GM23338 (cell line): ENCODE measurements at regions not wholly inside any gene's neighbourhood (a gene's known extent, or its start where the extent isn't known, plus 50 kb on each side); places are given as distances from the start of the nearest gene placed in this dataset.
A peak's percentile ranks its signal among the peaks of the same experiment; 100 is the strongest.

ENCODE experiments used
- ATAC-seq: fragments of 200-7000 bp; cut with Tn5 transposase; 3 replicates; pipeline ENCODE4 v1.9.1; 2020
- DNase-seq: peaks from one replicate; pipeline ENCODE4 v3.0.0-alpha.2; 2015; ENCODE audit warnings: low spot score
- H2AFZ ChIP-seq: fragments of 200-600 bp; sonication (generic); 2 replicates; pipeline ENCODE4 v1.8.0; 2016; ENCODE audit warnings: antibody characterized with exemption, mild to moderate bottlenecking, moderate library complexity
- H3F3A ChIP-seq: fragments of 200-600 bp; sonication (generic); replicated peaks from 2 replicates; pipeline ENCODE4 v1.8.0; 2017; ENCODE audit warnings: antibody characterized with exemption, mixed run types, low read depth
- H3K27ac ChIP-seq: fragments of 200-600 bp; sonication (generic); 2 replicates; pipeline ENCODE4 v1.6.1; 2016; ENCODE audit warnings: low read depth
- H3K27me3 ChIP-seq: fragments of 200-600 bp; sonication (generic); 2 replicates; pipeline ENCODE4 v1.8.0; 2016; ENCODE audit warnings: mild to moderate bottlenecking, mixed run types, moderate library complexity; ENCODE audit not compliant: insufficient read depth
- H3K36me3 ChIP-seq: fragments of 200-600 bp; sonication (generic); 2 replicates; pipeline ENCODE4 v1.8.0; 2016; ENCODE audit warnings: mild to moderate bottlenecking; ENCODE audit not compliant: insufficient read depth
- H3K4me1 ChIP-seq: fragments of 200-600 bp; sonication (generic); 2 replicates; pipeline ENCODE4 v1.8.0; 2016; ENCODE audit warnings: mild to moderate bottlenecking, moderate library complexity; ENCODE audit not compliant: insufficient read depth
- H3K4me2 ChIP-seq: fragments of 200-600 bp; sonication (generic); 2 replicates; pipeline ENCODE4 v1.7.1; 2017; ENCODE audit warnings: mixed run types
- H3K4me3 ChIP-seq: fragments of 200-600 bp; sonication (generic); 2 replicates; pipeline ENCODE4 v1.6.1; 2016; ENCODE audit warnings: mixed run types
- H3K79me2 ChIP-seq: fragments of 200-600 bp; sonication (generic); replicated peaks from 2 replicates; pipeline ENCODE4 v1.8.0; 2017; ENCODE audit warnings: mild to moderate bottlenecking; ENCODE audit not compliant: insufficient read depth
- H3K9me2 ChIP-seq: fragments of 200-600 bp; sonication (generic); 2 replicates; pipeline ENCODE4 v1.8.0; 2017; ENCODE audit not compliant: insufficient read depth
- H4K20me1 ChIP-seq: fragments of 200-600 bp; sonication (generic); replicated peaks from 2 replicates; pipeline ENCODE4 v1.8.0; 2017; ENCODE audit warnings: mild to moderate bottlenecking; ENCODE audit not compliant: insufficient read depth
- H3K27ac Mint-ChIP-seq: 2 replicates; pipeline ENCODE4 v1.8.0; 2020; ENCODE audit warnings: inconsistent platforms, mild to moderate bottlenecking, moderate library complexity, mixed read lengths
- H3K27me3 Mint-ChIP-seq: 3 replicates; pipeline ENCODE4 v1.8.0; 2022; ENCODE audit warnings: low read depth, mild to moderate bottlenecking, moderate library complexity, mixed read lengths, inconsistent platforms; ENCODE audit not compliant: insufficient read depth, poor library complexity
- H3K36me3 Mint-ChIP-seq: 3 replicates; pipeline ENCODE4 v1.8.0; 2021; ENCODE audit warnings: low read depth, mild to moderate bottlenecking, inconsistent platforms, moderate library complexity, mixed read lengths
- H3K4me1 Mint-ChIP-seq: 3 replicates; pipeline ENCODE4 v1.8.0; 2020; ENCODE audit warnings: mild to moderate bottlenecking, inconsistent platforms, mixed read lengths
- H3K4me3 Mint-ChIP-seq: 3 replicates; pipeline ENCODE4 v1.8.0; 2021; ENCODE audit warnings: moderate library complexity, mild to moderate bottlenecking, inconsistent platforms, mixed read lengths
- H3K9me3 Mint-ChIP-seq: 3 replicates; pipeline ENCODE4 v1.8.0; 2020; ENCODE audit warnings: moderate library complexity, mild to moderate bottlenecking, inconsistent platforms, mixed read lengths
- EZH2 ChIP-seq: fragments of 200-600 bp; sonication (generic); IDR thresholded peaks from one replicate; pipeline ENCODE4 v1.8.0; 2017; ENCODE audit warnings: antibody characterized with exemption, mild to moderate bottlenecking, low read depth; ENCODE audit not compliant: unreplicated experiment
- EZH2phosphoT487 ChIP-seq: fragments of 200-600 bp; sonication (generic); IDR thresholded peaks from one replicate; pipeline ENCODE4 v1.8.1; 2018; ENCODE audit warnings: antibody characterized with exemption; ENCODE audit not compliant: unreplicated experiment
- JUNB ChIP-seq: IDR thresholded peaks from one replicate; pipeline ENCODE4 v1.6.1; 2016; ENCODE audit warnings: antibody characterized with exemption; ENCODE audit not compliant: unreplicated experiment
- POLR2AphosphoS5 ChIP-seq: IDR thresholded peaks from 2 replicates; pipeline ENCODE4 v1.6.1; 2016; ENCODE audit warnings: antibody characterized with exemption, low read depth
- REST ChIP-seq: IDR thresholded peaks from one replicate; pipeline ENCODE4 v1.6.1; 2018; ENCODE audit warnings: antibody characterized with exemption; ENCODE audit not compliant: unreplicated experiment
- STAT1 ChIP-seq: IDR thresholded peaks from one replicate; pipeline ENCODE4 v1.6.1; 2016; ENCODE audit warnings: antibody characterized with exemption; ENCODE audit not compliant: unreplicated experiment
- ZNF331 ChIP-seq: fragments of 250-450 bp; sonication (Bioruptor Pico); IDR thresholded peaks from 2 replicates; pipeline ENCODE4 v1.5.0; 2020; ENCODE audit warnings: low read depth, mild to moderate bottlenecking, moderate library complexity
- ZNF462 ChIP-seq: fragments of 250-450 bp; sonication (Bioruptor Pico); IDR thresholded peaks from 2 replicates; pipeline ENCODE4 v1.5.0; 2020; ENCODE audit warnings: mild to moderate bottlenecking, moderate library complexity

GRCh38 chr13:47859165-47859564, 141.9 kb downstream of the SUCLA2 start:
- no peaks in the 10 kb centered on the region for H3F3A ChIP-seq
- H4K20me1 ChIP-seq = no peaks in the 10 kb centered on the region
- H3K36me3 ChIP-seq = no peaks in the 10 kb centered on the region
- H3K4me1 ChIP-seq = peaks cover 5% of the 10 kb centered on the region; the same call in 1 of the 2 replicates
- Mint-ChIP-seq H3K4me3 (no peak overlapping the region), H3K27me3 (peaks cover 2% of the 10 kb centered on the region), H3K9me3 (no peaks in the 10 kb centered on the region), H3K36me3 (no peaks in the 10 kb centered on the region), H3K27ac (no peak overlapping the region), H3K4me1 (peaks cover 12% of the 10 kb centered on the region)
- H3K4me2 ChIP-seq = no peak overlapping the region
- no peak overlapping the region for H3K4me3 ChIP-seq
- no peaks in the 10 kb centered on the region for H3K27me3 ChIP-seq
- H3K27ac ChIP-seq = no peak overlapping the region
- no peaks in the 10 kb centered on the region for H3K79me2 ChIP-seq
- H3K9me2 ChIP-seq = no peaks in the 10 kb centered on the region
- no peak for TF ChIP-seq REST
- TF ChIP-seq JUNB = no peak
- no peak for TF ChIP-seq ZNF331 (CRISPR knock-in tag)
- TF ChIP-seq STAT1 = no peak
- no peak for TF ChIP-seq EZH2phosphoT487
- no peak for TF ChIP-seq POLR2AphosphoS5
- no peak for TF ChIP-seq ZNF462 (CRISPR knock-in tag)
- no peak for TF ChIP-seq EZH2
- no peak for ATAC-seq
- peak; percentile 4 for DNase-seq
- H2AFZ ChIP-seq = no peak overlapping the region
